CD4-positive, alpha-beta T cell treated with Interleukin-4 for 4 hours (primary cell): ENCODE measurements at regions not wholly inside any gene's neighbourhood (a gene's known extent, or its start where the extent isn't known, plus 50 kb on each side); places are given as distances from the start of the nearest gene placed in this dataset.
A peak's percentile ranks its signal among the peaks of the same experiment; 100 is the strongest.
"Not testable (repeated sequence)": the region's sequence is repeated elsewhere in the genome, so short reads cannot be mapped to it uniquely, and the experiment has no call there.

Experiments used
- DNase-seq: peaks from one replicate; pipeline ENCODE4 v3.0.0-alpha.2; 2020

GRCh38 chr7:131720703-131721102 is 164.3 kb upstream of the PODXL start:
- DNase-seq: no peak

- no peak for DNase-seq
Observed at GRCh38 chr7:131717181-131717580, 160.8 kb upstream of the PODXL start.

- no peak for DNase-seq
Observed at GRCh38 chr7:131699323-131699722, 142.9 kb upstream of the PODXL start.

GRCh38 chr7:131692131-131692960 is 135.9 kb upstream of the PODXL start:
- DNase-seq: peak; percentile 3

GRCh38 chr7:131691454-131692130 is 135.2 kb upstream of the PODXL start:
- no peak for DNase-seq

- DNase-seq: no peak
Observed at GRCh38 chr7:131690441-131690840, 134.0 kb upstream of the PODXL start.

GRCh38 chr7:131689662-131690234 is 133.3 kb upstream of the PODXL start:
- no peak for DNase-seq

GRCh38 chr7:131688738-131689661 is 132.6 kb upstream of the PODXL start:
- DNase-seq: peak; percentile 66

- no peak for DNase-seq
Observed at GRCh38 chr7:131687296-131687695, 130.9 kb upstream of the PODXL start.

GRCh38 chr7:131686833-131687232 is 130.4 kb upstream of the PODXL start:
- no peak for DNase-seq

- DNase-seq: no peak
Observed at GRCh38 chr7:131683536-131684125, 127.2 kb upstream of the PODXL start.

GRCh38 chr7:131681961-131682360 is 125.5 kb upstream of the PODXL start:
- no peak for DNase-seq

- DNase-seq: not testable (repeated sequence)
Observed at GRCh38 chr7:131679071-131679470, 122.6 kb upstream of the PODXL start.

GRCh38 chr7:131676850-131677249 is 120.4 kb upstream of the PODXL start:
- not testable (repeated sequence) for DNase-seq

GRCh38 chr7:131674131-131674530 is 117.7 kb upstream of the PODXL start:
- DNase-seq: no peak

- DNase-seq: no peak
Observed at GRCh38 chr7:131673576-131673975, 117.1 kb upstream of the PODXL start.

GRCh38 chr7:131670406-131670805 is 114.0 kb upstream of the PODXL start:
- DNase-seq: no peak

GRCh38 chr7:131667699-131668098 is 111.3 kb upstream of the PODXL start:
- DNase-seq: no peak

- DNase-seq: no peak
Observed at GRCh38 chr7:131665021-131665420, 108.6 kb upstream of the PODXL start.

- DNase-seq: no peak
Observed at GRCh38 chr7:131664570-131664969, 108.1 kb upstream of the PODXL start.

GRCh38 chr7:131662301-131662873 is 106.0 kb upstream of the PODXL start:
- not testable (repeated sequence) for DNase-seq

- DNase-seq: no peak
Observed at GRCh38 chr7:131657881-131658280, 101.5 kb upstream of the PODXL start.
